ENCODE measurements at regions not wholly inside any gene's neighbourhood (a gene's known extent, or its start where the extent isn't known, plus 50 kb on each side); places are given as distances from the start of the nearest gene placed in this dataset.
"Not testable (repeated sequence)": the region's sequence is repeated elsewhere in the genome, so short reads cannot be mapped to it uniquely, and the experiment has no call there.

DNA sequence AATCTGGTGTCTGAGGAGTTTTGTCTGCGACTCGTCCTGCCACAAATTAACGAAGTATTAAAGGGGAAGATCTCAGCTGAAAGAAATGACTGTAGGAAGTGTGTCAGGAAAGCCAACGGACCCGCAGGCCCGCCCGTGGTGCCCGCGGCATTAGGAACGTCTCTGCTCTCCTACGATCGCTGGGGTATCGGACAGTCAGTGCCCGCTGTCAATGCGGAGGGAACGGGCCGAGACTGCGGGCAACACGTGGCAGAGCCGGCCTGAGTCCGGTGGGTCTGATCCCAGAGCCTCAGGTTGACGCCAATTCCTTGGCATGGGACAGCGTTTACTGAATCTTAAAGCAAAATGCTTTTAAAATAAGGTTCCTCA is 128.7 kb downstream of the KBTBD2 start:
- DNase-seq (ENCODE audit: low spot score): no peak

DNA sequence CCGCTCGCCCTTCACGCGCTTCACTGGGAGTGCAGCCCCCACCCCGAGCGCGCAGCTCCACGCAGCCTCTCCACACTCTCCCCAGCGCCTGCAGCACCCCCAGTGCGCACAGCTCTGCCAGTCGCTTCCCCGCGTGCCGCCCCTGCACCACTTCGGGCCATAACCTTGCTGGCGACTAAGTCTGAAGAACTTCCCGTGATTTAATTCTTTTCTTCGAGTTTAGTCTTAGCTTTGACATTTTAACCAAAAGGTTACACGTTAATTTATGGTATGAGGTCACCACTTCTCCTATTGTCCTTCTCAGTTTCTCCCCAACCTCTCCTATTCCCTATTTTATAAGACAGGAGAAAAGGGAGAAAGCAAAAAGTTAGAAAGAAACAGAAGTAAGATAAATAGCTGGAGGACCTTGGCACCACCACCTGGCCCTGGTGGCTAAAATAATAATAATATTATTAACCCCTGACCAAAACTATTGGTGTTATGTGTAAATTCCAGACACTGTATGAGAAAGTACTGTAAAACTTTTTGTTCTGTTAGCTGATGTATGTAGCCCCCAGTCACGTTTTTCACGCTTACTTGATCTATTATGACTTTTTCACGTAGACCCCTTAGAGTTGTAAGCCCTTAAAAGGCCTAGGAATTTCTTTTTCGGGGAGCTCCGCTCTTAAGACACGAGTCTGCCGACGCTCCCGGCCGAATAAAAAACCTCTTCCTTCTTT is 129.2 kb downstream of the KBTBD2 start:
- not testable (repeated sequence) for DNase-seq (ENCODE audit: low spot score)

GRCh38 chr7:32761451-32762205 is 129.9 kb downstream of the KBTBD2 start:
- DNase-seq (ENCODE audit: low spot score): no peak

DNA sequence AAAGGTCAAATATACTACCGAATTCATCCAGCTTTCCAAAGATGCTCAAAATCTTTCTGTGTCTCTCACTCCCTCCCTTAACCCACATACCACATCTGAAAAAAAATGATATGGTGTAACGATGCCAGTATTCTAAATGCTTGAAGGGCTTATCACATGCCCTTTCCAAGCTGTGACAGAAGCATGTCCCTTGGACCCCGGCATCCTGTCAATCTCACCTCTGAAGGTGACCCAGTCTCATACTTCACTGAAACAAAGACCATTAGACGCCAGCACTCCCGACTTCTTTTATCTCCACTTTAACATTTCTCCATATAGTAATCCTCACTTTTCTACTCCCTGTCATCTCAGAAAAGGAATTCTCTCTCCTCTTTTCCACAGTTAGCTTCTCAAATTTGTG is 130.8 kb downstream of the KBTBD2 start:
- DNase-seq (ENCODE audit: low spot score): not testable (repeated sequence)

GRCh38 chr7:32759859-32760258 is 131.7 kb downstream of the KBTBD2 start:
- not testable (repeated sequence) for DNase-seq (ENCODE audit: low spot score)

DNA sequence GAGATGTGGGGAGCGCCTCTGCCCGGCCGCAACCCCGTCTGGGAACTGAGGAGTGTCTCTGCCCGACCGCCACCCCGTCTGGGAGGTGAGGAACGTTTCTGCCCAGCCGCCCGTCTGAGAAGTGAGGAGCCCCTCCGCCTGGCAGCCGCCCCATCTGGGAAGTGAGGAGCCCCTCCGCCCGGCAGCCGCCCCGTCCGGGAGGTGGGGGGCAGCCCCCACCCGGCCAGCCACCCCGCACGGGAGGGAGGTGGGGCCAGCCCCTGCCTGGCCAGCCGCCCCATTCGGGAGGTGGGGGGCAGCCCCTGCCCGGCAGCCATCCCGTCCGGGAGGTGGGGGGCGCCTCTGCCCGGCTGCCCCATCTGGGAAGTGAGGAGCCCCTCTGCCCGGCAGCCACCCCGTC is 137.7 kb downstream of the KBTBD2 start:
- not testable (repeated sequence) for DNase-seq (ENCODE audit: low spot score)

GRCh38 chr7:32748337-32748736 is 143.2 kb downstream of the KBTBD2 start:
- DNase-seq (ENCODE audit: low spot score): not testable (repeated sequence)

- not testable (repeated sequence) for DNase-seq (ENCODE audit: low spot score)
Measured at GRCh38 chr7:32747443-32748148, 144.0 kb downstream of the KBTBD2 start.

DNA sequence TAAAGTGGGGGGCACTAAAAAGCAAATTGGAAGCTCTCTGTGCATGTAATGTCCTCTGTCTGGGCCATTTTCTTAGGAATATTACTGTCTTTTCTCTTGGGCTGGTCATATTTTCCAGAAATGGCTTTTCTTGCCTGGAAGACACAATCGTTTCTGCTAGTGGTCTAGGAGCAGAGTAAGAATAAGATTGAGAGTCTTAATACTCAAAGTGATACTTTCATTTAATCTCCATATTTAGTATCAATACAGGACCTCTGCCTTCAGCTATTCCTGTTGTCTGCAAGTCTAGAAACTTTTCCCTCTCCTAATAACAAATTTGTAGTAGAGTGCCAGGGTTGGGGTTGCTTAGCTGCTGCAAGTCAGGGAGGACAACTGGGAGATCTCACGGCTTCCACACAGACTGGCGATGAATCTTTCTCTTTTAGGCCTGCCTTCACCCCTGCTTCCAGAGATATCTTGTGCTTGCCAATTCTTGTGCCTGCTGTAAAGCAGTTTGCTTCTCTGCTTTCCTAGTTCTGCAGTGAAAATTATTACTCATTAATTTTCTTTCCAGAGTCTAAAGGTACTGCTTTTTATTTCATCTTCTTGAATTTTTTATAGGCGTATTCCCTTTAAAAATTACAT is 149.6 kb downstream of the KBTBD2 start:
- not testable (repeated sequence) for DNase-seq (ENCODE audit: low spot score)

DNA sequence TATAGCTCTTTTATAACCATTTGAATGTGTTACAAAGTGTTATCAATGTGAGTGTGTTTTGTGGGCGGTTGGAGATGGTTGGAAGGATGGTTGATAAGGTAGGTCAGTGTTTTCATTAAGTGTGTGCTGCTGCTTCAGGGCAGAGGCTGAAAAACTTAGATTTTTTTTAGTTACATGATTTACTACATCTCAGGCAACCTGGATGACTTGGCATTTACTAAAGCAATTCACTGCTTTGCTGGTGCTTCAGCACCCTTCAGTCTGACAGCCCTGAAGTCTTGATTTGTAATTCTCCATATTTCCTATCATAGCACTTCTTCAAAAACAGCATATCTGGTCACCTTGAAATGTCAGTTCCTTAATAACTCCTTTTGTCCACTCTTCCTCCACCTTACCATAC is 151.8 kb downstream of the KBTBD2 start:
- DNase-seq (ENCODE audit: low spot score): not testable (repeated sequence)

GRCh38 chr7:32738390-32738789 is 153.2 kb downstream of the KBTBD2 start:
- DNase-seq (ENCODE audit: low spot score): not testable (repeated sequence)

- DNase-seq (ENCODE audit: low spot score): not testable (repeated sequence)
Measured at GRCh38 chr7:32732767-32733166, 158.8 kb downstream of the KBTBD2 start.

- not testable (repeated sequence) for DNase-seq (ENCODE audit: low spot score)
Measured at GRCh38 chr7:32729335-32729675, 162.3 kb downstream of the KBTBD2 start.

- peak; percentile 10 for DNase-seq (ENCODE audit: low spot score)
Measured at GRCh38 chr7:32728412-32729334, 162.9 kb downstream of the KBTBD2 start.

- not testable (repeated sequence) for DNase-seq (ENCODE audit: low spot score)
Measured at GRCh38 chr7:32727483-32728411, 163.8 kb downstream of the KBTBD2 start.

DNA sequence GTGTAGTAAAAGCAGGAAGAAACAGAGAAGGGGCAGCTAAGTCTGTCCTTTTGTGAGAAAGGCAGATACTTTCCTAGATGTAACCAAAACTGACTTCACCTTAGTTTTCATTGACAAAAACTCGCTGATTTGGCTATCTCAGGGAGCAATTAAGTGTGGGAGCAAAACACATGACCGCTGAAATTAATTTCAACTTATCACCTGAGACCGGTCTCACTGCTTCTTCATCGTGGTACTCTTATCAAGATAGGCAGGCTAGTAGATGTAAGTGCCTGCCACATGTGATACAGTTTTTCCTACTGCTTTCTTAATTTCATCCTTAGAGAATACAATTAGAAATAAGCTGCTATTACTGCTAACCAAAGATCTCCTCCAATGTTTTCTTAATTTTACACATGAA is 168.7 kb downstream of the KBTBD2 start:
- DNase-seq (ENCODE audit: low spot score): not testable (repeated sequence)

DNA sequence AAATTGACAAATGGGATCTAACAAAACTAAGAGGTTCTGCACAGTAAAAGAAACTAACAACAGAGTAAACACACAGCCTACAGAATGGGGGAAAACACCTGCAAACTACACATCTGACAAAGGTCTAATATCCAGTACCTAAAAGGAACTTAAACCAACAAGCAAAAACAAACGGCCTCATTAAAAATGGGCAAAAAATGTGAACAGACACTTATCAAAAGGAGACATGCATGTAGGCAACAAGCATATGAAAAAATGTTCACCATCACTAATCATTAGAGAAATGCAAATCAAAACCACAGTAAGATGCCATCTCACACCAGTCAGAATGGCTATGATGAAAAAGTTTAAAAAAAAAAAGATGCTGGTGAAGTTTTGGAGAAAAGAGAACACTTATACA is 197.4 kb downstream of the KBTBD2 start:
- no peak for DNase-seq (ENCODE audit: low spot score)

DNA sequence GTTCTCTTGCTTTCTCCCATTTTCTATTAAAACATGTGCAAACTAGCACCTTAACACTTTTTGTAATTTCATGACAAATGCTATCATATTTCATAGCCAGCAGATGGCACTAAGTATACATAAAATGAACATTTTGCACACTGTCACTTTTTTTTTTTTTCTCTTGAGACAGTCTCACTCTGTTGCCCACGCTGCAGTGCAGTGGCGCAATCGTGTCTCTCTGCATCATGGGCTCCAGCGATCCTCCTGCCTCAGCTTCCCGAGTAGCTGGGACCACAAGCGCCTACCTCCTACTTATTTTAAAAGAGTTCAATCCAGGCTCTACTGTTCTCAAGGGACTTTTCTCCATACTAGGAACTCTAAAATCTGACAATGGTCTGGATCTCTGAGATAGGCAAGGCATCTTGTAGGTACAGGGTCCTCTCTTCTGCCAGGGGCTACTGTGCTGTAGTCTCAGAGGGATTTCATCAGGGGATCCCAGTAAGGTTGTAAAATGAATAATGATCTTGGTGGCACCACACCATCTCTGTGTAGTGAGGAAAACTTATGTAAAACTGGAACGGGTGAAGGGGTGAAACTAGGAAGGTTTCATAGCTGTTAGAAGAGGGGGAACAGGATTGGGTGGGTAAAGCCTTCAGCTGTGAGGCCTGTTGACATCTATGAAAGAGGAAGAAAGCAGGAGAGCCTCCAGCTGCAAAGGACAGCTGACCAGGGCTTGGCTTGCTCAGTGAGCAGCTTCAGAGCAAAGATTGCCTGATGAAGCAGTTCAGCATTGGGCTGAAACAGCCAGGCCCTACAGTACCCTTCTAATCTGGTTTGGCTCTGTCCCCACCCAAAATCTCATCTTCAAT is 196.9 kb downstream of the AVL9 start:
- not testable (repeated sequence) for DNase-seq (ENCODE audit: low spot score)

DNA sequence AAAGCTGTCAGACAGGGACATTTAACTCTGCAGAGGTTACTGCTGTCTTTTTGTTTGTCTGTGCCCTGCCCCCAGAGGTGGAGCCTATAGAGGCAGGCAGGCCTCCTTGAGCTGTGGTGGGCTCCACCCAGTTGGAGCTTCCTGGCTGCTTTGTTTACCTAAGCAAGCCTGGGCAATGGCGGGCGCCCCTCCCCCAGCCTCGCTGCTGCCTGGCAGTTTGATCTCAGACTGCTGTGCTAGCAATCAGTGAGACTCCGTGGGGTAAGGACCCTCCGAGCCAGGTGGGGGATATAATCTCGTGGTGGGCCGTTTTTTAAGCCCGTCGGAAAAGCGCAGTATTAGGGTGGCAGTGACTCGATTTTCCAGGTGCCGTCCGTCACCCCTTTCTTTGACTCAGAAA is 192.8 kb downstream of the AVL9 start:
- DNase-seq (ENCODE audit: low spot score): not testable (repeated sequence)

Measured in COLO829 (cell line).